B cell (primary cell): ENCODE measurements at regions not wholly inside any gene's neighbourhood (a gene's known extent, or its start where the extent isn't known, plus 50 kb on each side); places are given as distances from the start of the nearest gene placed in this dataset.
"Not testable (repeated sequence)": the region's sequence is repeated elsewhere in the genome, so short reads cannot be mapped to it uniquely, and the experiment has no call there.

ENCODE experiments used
- ATAC-seq: fragments of 200-7000 bp; cut with Tn5 transposase; one replicate; pipeline ENCODE4 v1.10.0; 2021; ENCODE audit warnings: low read depth, mild to moderate bottlenecking, moderate number of reproducible peaks, moderate library complexity
- CTCF ChIA-PET: fragments of 350-600 bp; sonication (Branson Sonifier 250); formaldehyde crosslinking; loops from one replicate; lab custom pipeline; 2021; ENCODE audit warnings: antibody characterized with exemption, inconsistent platforms; lab: Charles Lee
- POLR2A ChIA-PET: fragments of 350-600 bp; sonication (Branson Sonifier 250); formaldehyde crosslinking; loops from one replicate; lab custom pipeline; 2021; ENCODE audit warnings: antibody characterized with exemption; lab: Charles Lee
- DNase-seq: peaks from one replicate; pipeline ENCODE4 v3.0.0; 2013
- H2AFZ ChIP-seq: 2 replicates; pipeline ENCODE4 v1.6.1; 2012; ENCODE audit warnings: mild to moderate bottlenecking, low read depth, low read length; ENCODE audit not compliant: insufficient read depth, poor library complexity, severe bottlenecking
- H3K27ac ChIP-seq, 2 donors: 1 replicate in 1 of 2; 2 replicates in 1 of 2; pipeline ENCODE4 v1.5.1; 2012 to 2013; ENCODE audit warnings: low read length in 2 of 2, mild to moderate bottlenecking in 2 of 2, moderate library complexity in 1 of 2
- H3K27me3 ChIP-seq, 4 experiments: fragments of 200-600 bp in 1 of 4; sonication (generic) in 1 of 4; replicated peaks in 1 of 4; 1 replicate in 2 of 4; 2 replicates in 2 of 4; pipeline versions ENCODE4 v1.6.1 to v1.7.0; 2013 to 2016; ENCODE audit warnings: low read length in 3 of 4, mild to moderate bottlenecking in 2 of 4, mixed read lengths in 1 of 4, moderate library complexity in 1 of 4; ENCODE audit not compliant: insufficient read depth in 4 of 4, control insufficient read depth in 3 of 4; ENCODE audit errors: control extremely low read depth in 1 of 4
- H3K36me3 ChIP-seq, 2 experiments: replicated peaks in 1 of 2; 1 replicate in 1 of 2; 2 replicates in 1 of 2; pipeline versions ENCODE4 v1.6.1 to v1.7.1; 2013; ENCODE audit warnings: low read length in 1 of 2; ENCODE audit not compliant: insufficient read depth in 2 of 2, control insufficient read depth in 1 of 2; ENCODE audit errors: control extremely low read depth in 1 of 2, extremely low read depth in 1 of 2
- H3K4me1 ChIP-seq, 2 donors: fragments of 200-600 bp in 1 of 2; sonication (generic) in 1 of 2; 1 replicate in 1 of 2; 2 replicates in 1 of 2; pipeline versions ENCODE4 v1.5.1 to v1.6.1; 2013 to 2017; ENCODE audit warnings: low read length in 2 of 2; ENCODE audit not compliant: control insufficient read depth in 2 of 2, insufficient read depth in 2 of 2
- H3K4me2 ChIP-seq: replicated peaks from 2 replicates; pipeline ENCODE3; 2012; ENCODE audit warnings: mild to moderate bottlenecking, low read depth, low read length; ENCODE audit not compliant: poor library complexity, severe bottlenecking
- H3K4me3 ChIP-seq, 5 experiments: fragments of 200-600 bp in 1 of 5; sonication (generic) in 1 of 5; 1 replicate in 3 of 5; 2 replicates in 2 of 5; pipeline versions ENCODE4 v1.5.1 to v1.7.0; 2011 to 2016; ENCODE audit warnings: low read length in 4 of 5, mild to moderate bottlenecking in 4 of 5, low read depth in 2 of 5, control low read depth in 1 of 5, moderate library complexity in 1 of 5; ENCODE audit not compliant: insufficient read depth in 1 of 5; ENCODE audit errors: control extremely low read depth in 1 of 5, extremely low read depth in 1 of 5
- H3K79me2 ChIP-seq: fragments of 200-600 bp; sonication (generic); one replicate; pipeline ENCODE4 v1.6.0; 2016; ENCODE audit warnings: low read length; ENCODE audit not compliant: control insufficient read depth, insufficient read depth
- H3K9ac ChIP-seq: fragments of 200-600 bp; sonication (generic); 2 replicates; pipeline ENCODE4 v1.6.1; 2017; ENCODE audit warnings: mild to moderate bottlenecking, low read length, moderate library complexity
- H3K9me3 ChIP-seq, 3 donors: one replicate each; pipeline versions ENCODE4 v1.6.1 to v1.7.1; 2013; ENCODE audit warnings: low read length in 2 of 3; ENCODE audit not compliant: control insufficient read depth in 2 of 3, insufficient read depth in 1 of 3; ENCODE audit errors: control extremely low read depth in 1 of 3
- H4K20me1 ChIP-seq: 2 replicates; pipeline ENCODE4 v1.6.0; 2012; ENCODE audit warnings: mild to moderate bottlenecking, low read length; ENCODE audit not compliant: insufficient read depth, control insufficient read depth, poor library complexity, severe bottlenecking
- H3K27ac Mint-ChIP-seq: one replicate; pipeline ENCODE4 v1.8.0; 2021; ENCODE audit warnings: mixed read lengths
- H3K27me3 Mint-ChIP-seq: one replicate; pipeline ENCODE4 v1.8.0; 2021; ENCODE audit warnings: mixed read lengths
- H3K4me1 Mint-ChIP-seq: one replicate; pipeline ENCODE4 v1.8.0; 2021; ENCODE audit warnings: mixed read lengths
- H3K4me3 Mint-ChIP-seq: one replicate; pipeline ENCODE4 v1.8.0; 2021; ENCODE audit warnings: mixed read lengths
- H3K9me3 Mint-ChIP-seq: one replicate; pipeline ENCODE4 v1.8.0; 2022; ENCODE audit warnings: mixed read lengths; ENCODE audit not compliant: insufficient read depth
- WGBS: methylation state at CpG from one replicate; pipeline ENCODE4 v1.1.5; 2013; ENCODE audit warnings: missing lambda C conversion rate; ENCODE audit not compliant: insufficient coverage; 5-methylcytosine and 5-hydroxymethylcytosine counted together
- intact Hi-C: fragments of 100-400 bp; cut with micrococcal nuclease; formaldehyde crosslinking; loops from one replicate; pipeline ENCODE4 v1.10.0; 2022

GRCh38 chr1:121088568-121088967 lies 95.6 kb downstream of the FAM72B start:
- H3K4me2 ChIP-seq, H3K9ac ChIP-seq, H3K9me3 ChIP-seq, ATAC-seq, CTCF ChIA-PET, H3K27ac ChIP-seq, H2AFZ ChIP-seq, H3K4me1 ChIP-seq, H3K27me3 Mint-ChIP-seq, DNase-seq, H3K9me3 Mint-ChIP-seq, H4K20me1 ChIP-seq, H3K4me1 Mint-ChIP-seq, H3K4me3 ChIP-seq, POLR2A ChIA-PET, H3K27me3 ChIP-seq, H3K36me3 ChIP-seq, H3K27ac Mint-ChIP-seq, H3K4me3 Mint-ChIP-seq, intact Hi-C loops, H3K79me2 ChIP-seq: not testable (repeated sequence)
- WGBS: no CpG with 5 or more reads among the region's 5 CpGs

GRCh38 chr1:121092329-121092968 lies 91.7 kb downstream of the FAM72B start:
- CTCF ChIA-PET, H3K4me3 Mint-ChIP-seq, H3K4me3 ChIP-seq, H4K20me1 ChIP-seq, DNase-seq, H3K27ac Mint-ChIP-seq, H3K27ac ChIP-seq, intact Hi-C loops, H3K36me3 ChIP-seq, H3K27me3 ChIP-seq, H3K79me2 ChIP-seq, H3K9ac ChIP-seq, H3K4me1 ChIP-seq, H3K4me2 ChIP-seq, H2AFZ ChIP-seq, H3K9me3 Mint-ChIP-seq, H3K9me3 ChIP-seq, H3K4me1 Mint-ChIP-seq, ATAC-seq, H3K27me3 Mint-ChIP-seq, POLR2A ChIA-PET: not testable (repeated sequence)
- no CpG with 5 or more reads among the region's 2 CpGs for whole genome bisulfite sequencing

- H3K9me3 ChIP-seq, H3K27ac Mint-ChIP-seq, H3K36me3 ChIP-seq, CTCF ChIA-PET, H3K27me3 ChIP-seq, H3K9me3 Mint-ChIP-seq, H2AFZ ChIP-seq, H3K27me3 Mint-ChIP-seq, H3K4me3 Mint-ChIP-seq, H3K79me2 ChIP-seq, H3K27ac ChIP-seq, H3K4me3 ChIP-seq, H3K4me1 ChIP-seq, ATAC-seq, intact Hi-C loops, H3K4me2 ChIP-seq, H3K4me1 Mint-ChIP-seq, POLR2A ChIA-PET, H4K20me1 ChIP-seq, H3K9ac ChIP-seq, DNase-seq: not testable (repeated sequence)
- no CpG with 5 or more reads among the region's 2 CpGs for WGBS
Observed at GRCh38 chr1:121095014-121095413, 89.1 kb downstream of the FAM72B start.
